H1 (cell line): ENCODE measurements at regions not wholly inside any gene's neighbourhood (a gene's known extent, or its start where the extent isn't known, plus 50 kb on each side); places are given as distances from the start of the nearest gene placed in this dataset.

Source experiments
- CBX5 ChIP-seq: fragments of 300-800, 300-1000 bp; sonication (generic); IDR thresholded peaks from 2 replicates; pipeline ENCODE4 v1.7.1; 2016; ENCODE audit warnings: antibody characterized with exemption, low read length, low read depth
- JUND ChIP-seq: IDR thresholded peaks from 2 replicates; pipeline ENCODE4 v1.6.1; 2011; ENCODE audit warnings: mild to moderate bottlenecking, improper control_type of control experiment, low read length
- PHF8 ChIP-seq: fragments of 200-600 bp; sonication (generic); conservative IDR thresholded peaks from 2 replicates; pipeline ENCODE4 v1.7.1; 2012; ENCODE audit warnings: low read depth, mild to moderate bottlenecking, inconsistent platforms, low read length, moderate library complexity
- POLR2A ChIP-seq, 2 experiments: IDR thresholded peaks; 1 replicate in 1 of 2; 2 replicates in 1 of 2; pipeline ENCODE4 v1.6.1; 2011; ENCODE audit warnings: low read depth in 2 of 2, low read length in 2 of 2, mild to moderate bottlenecking in 2 of 2; ENCODE audit errors: control extremely low read depth in 1 of 2
- TEAD4 ChIP-seq: IDR thresholded peaks from 2 replicates; pipeline ENCODE4 v1.6.1; 2012; ENCODE audit warnings: low read depth, low read length, inconsistent platforms, mixed read lengths
- TF ChIP-seq, protein P1 (sequence below), 3 experiments: IDR thresholded peaks; 1 replicate in 2 of 3; 2 replicates in 1 of 3; pipeline versions ENCODE4 v1.5.1 to v1.6.1; 2011; ENCODE audit warnings: low read length in 3 of 3, mild to moderate bottlenecking in 3 of 3, inconsistent platforms in 2 of 3, low read depth in 1 of 3, moderate library complexity in 1 of 3; ENCODE audit not compliant: insufficient read depth in 1 of 3; ENCODE audit errors: control extremely low read depth in 1 of 3

DNA sequence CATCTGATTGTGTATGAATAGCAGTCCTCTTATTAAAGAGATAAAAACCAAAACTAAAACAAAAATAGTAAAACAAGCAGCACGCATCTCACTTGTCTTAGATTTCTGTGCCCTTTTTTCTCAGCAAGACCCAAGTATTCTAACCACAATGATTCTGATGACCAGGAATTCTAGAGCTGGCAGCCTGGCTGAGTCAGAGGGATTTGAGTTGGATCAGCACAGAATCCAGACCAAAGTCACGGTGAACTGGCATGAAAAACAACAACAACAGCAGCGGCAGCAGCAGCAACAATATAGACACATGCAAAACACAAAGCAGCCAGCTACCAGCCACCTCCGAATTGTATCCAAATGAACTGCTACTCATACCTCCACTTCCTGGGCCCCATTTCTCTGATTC is 360.5 kb downstream of the KCNRG start (continued):
- TF ChIP-seq, protein P1, sequence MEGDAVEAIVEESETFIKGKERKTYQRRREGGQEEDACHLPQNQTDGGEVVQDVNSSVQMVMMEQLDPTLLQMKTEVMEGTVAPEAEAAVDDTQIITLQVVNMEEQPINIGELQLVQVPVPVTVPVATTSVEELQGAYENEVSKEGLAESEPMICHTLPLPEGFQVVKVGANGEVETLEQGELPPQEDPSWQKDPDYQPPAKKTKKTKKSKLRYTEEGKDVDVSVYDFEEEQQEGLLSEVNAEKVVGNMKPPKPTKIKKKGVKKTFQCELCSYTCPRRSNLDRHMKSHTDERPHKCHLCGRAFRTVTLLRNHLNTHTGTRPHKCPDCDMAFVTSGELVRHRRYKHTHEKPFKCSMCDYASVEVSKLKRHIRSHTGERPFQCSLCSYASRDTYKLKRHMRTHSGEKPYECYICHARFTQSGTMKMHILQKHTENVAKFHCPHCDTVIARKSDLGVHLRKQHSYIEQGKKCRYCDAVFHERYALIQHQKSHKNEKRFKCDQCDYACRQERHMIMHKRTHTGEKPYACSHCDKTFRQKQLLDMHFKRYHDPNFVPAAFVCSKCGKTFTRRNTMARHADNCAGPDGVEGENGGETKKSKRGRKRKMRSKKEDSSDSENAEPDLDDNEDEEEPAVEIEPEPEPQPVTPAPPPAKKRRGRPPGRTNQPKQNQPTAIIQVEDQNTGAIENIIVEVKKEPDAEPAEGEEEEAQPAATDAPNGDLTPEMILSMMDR (IDR thresholded peaks at IDR 0.05; ENCODE audit: control extremely low read depth in 1 of 3, insufficient read depth in 1 of 3, low read depth in 1 of 3, low read length in 3 of 3) = no peak
- TF ChIP-seq POLR2A (IDR thresholded peaks at IDR 0.05; ENCODE audit: control extremely low read depth in 1 of 2, low read depth in 2 of 2, low read length in 2 of 2) (no peak), CBX5 (no peak), PHF8 (no peak), TEAD4 (no peak), JUND (no peak)
